ENCODE measurements at regions not wholly inside any gene's neighbourhood (a gene's known extent, or its start where the extent isn't known, plus 50 kb on each side); places are given as distances from the start of the nearest gene placed in this dataset.

GRCh38 chr17:77422104-77422747 is 281.5 kb downstream of the SEC14L1 start:
- DNase-seq (ENCODE audit: low spot score) = no peak
- TF ChIP-seq, protein P1, sequence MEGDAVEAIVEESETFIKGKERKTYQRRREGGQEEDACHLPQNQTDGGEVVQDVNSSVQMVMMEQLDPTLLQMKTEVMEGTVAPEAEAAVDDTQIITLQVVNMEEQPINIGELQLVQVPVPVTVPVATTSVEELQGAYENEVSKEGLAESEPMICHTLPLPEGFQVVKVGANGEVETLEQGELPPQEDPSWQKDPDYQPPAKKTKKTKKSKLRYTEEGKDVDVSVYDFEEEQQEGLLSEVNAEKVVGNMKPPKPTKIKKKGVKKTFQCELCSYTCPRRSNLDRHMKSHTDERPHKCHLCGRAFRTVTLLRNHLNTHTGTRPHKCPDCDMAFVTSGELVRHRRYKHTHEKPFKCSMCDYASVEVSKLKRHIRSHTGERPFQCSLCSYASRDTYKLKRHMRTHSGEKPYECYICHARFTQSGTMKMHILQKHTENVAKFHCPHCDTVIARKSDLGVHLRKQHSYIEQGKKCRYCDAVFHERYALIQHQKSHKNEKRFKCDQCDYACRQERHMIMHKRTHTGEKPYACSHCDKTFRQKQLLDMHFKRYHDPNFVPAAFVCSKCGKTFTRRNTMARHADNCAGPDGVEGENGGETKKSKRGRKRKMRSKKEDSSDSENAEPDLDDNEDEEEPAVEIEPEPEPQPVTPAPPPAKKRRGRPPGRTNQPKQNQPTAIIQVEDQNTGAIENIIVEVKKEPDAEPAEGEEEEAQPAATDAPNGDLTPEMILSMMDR (IDR thresholded peaks at IDR 0.05; ENCODE audit: borderline replicate concordance, control extremely low read depth, extremely low read depth, insufficient read depth, missing control alignments) = no peak
- in situ Hi-C loops (cut with MboI; ENCODE audit: low sequenced_read_pairs, unreplicated experiment) = loop anchor here (10.0 kb wide), 1 partner anchor 87 kb away; no protein-coding TSS in a partner anchor

GRCh38 chr17:77422748-77423113 is 282.0 kb downstream of the SEC14L1 start:
- no peak for DNase-seq (ENCODE audit: low spot score)
- in situ Hi-C loops (cut with MboI; ENCODE audit: low sequenced_read_pairs, unreplicated experiment) = loop anchor here (10.0 kb wide), 1 partner anchor 88 kb away; no protein-coding TSS in a partner anchor
- TF ChIP-seq, protein P1 (IDR thresholded peaks at IDR 0.05; ENCODE audit: borderline replicate concordance, control extremely low read depth, extremely low read depth, insufficient read depth, missing control alignments) = no peak

DNA sequence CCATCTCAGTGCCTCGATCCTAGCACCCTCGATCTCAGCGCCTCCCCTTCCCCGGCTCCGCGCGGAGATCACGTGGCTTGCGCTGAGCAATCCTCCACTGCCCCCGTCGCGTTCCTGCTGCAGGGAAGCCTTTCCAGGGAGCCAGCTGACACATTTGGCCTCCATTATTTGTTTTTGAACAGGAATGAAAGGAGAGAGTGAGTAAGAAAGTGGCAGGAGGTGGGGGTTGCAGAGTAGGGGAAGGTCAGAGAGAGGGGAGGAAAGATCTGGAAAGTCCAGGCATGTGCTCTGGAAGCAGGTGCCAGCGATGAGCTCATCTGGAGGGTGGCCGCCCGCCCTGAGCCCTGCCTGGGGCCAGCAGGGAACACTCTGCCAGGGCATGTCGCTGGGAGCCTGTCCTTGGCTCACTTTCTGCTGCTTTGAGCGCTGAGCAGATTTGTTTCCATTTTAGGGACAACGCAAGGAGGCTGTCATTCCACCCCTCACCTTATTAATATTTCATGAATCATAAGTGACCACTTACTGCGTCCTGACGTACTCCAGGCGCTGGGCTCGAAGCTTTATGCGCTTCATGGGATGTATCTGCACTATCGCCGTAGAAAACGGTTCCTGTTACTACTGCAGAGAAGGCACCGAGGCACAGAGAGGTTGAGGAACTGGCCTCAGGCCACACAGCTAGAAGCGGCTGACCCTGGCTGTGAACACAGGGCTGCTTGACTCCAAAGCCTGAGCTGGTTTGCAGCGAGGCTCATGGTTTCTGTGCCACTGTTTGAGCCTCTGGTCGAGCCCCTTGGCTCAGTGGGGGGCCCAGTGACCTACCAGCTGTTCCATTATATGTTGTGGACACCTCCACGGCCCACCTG is 283.1 kb downstream of the SEC14L1 start:
- in situ Hi-C loops (cut with MboI; ENCODE audit: low sequenced_read_pairs, unreplicated experiment) = loop anchor here (10.0 kb wide), 1 partner anchor 89 kb away; no protein-coding TSS in a partner anchor
- DNase-seq (ENCODE audit: low spot score) = no peak
- TF ChIP-seq, protein P1 (IDR thresholded peaks at IDR 0.05; ENCODE audit: borderline replicate concordance, control extremely low read depth, extremely low read depth, insufficient read depth, missing control alignments) = no peak

DNA sequence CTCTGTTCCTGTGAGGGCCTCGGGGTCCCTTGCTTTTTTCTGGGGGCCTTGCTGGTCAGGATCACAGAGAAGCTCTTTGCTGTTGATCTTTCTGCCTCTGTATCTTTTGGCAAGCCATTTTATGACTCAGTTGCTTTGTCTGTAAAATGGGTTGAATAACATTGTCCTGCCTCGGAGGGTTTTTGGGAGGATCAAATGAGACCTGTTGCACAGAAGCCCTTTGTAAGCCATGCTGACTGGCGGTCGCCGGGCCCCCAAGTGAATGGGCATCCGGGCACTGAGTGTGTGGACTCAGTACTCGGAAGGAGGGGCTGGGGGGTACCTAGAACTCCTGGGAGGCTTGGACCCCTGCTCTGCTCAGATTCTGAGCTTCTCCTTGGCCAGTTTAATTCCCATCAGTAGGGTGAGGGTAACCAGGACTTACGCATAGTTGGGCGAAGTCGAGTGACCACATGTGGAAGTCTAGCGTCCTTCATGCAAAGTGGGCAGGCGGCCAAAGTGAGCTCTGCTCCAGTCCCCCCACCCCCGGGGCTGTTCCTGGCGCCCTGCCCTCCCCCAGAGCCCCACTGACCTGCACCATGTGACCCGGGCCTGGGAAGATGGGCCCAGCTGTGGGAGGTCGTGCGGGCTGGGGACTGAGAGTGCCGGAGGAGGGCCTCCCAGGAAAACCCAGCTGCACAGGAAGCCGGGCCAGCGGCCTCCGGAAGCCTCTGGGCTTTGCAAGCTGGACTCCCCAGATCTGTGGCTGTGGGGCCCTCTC is 284.0 kb downstream of the SEC14L1 start:
- no peak for DNase-seq (ENCODE audit: low spot score)
- in situ Hi-C loops (cut with MboI; ENCODE audit: low sequenced_read_pairs, unreplicated experiment) = loop anchor here (10.0 kb wide), 1 partner anchor 90 kb away; no protein-coding TSS in a partner anchor

DNA sequence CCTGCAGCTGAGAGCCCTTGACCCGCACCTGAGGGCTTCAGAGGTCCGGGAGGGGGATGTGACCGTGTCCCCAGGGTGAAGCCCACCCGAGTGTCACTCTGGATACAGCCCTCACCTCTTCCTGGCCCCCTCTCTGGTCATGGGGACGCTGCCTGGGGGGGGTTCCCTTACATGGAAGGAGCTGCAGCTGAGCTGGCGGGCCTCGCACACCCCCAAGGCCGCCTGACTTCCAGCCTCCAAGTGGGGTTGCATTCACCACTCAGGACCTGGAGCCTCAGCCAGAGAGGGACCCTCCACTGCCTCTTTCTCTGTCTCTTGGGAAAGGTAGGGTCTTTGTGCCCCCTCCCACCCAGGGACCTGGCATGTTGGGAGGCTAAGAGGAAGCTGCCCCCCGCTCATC is 284.6 kb downstream of the SEC14L1 start:
- in situ Hi-C loops (cut with MboI; ENCODE audit: low sequenced_read_pairs, unreplicated experiment) = loop anchor here (10.0 kb wide), 1 partner anchor 91 kb away; no protein-coding TSS in a partner anchor
- DNase-seq (ENCODE audit: low spot score) = no peak
- TF ChIP-seq, protein P1 (IDR thresholded peaks at IDR 0.05; ENCODE audit: borderline replicate concordance, control extremely low read depth, extremely low read depth, insufficient read depth, missing control alignments) = no peak

More for the DNA sequence above, 284.0 kb downstream of the SEC14L1 start:
- TF ChIP-seq, protein P1 (IDR thresholded peaks at IDR 0.05; ENCODE audit: borderline replicate concordance, control extremely low read depth, extremely low read depth, insufficient read depth, missing control alignments) = no peak
